ENCODE measurements at regions not wholly inside any gene's neighbourhood (a gene's known extent, or its start where the extent isn't known, plus 50 kb on each side); places are given as distances from the start of the nearest gene placed in this dataset.
"Not testable (repeated sequence)": the region's sequence is repeated elsewhere in the genome, so short reads cannot be mapped to it uniquely, and the experiment has no call there.

DNA sequence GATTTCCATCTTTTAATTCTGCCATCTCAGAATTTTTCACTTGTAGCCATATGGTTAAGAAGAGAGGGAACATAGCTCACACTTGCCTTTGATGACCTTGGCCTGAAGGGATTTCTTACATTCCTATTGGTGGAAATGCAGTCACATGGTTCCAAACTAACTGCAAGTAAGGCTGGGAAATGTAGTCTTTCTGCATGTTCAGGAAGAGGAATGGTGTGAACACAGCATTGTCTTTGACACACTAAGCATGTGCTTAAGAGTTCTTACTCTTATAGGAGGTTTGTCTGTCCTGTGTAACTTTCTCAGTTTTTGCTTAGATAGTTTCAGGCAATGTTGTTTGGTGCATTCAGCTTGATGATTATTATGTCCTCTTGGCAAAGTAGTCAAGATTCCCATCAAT is 119.8 kb upstream of the HMX1 start:
- POLR2A ChIA-PET; H3F3A ChIP-seq (replicated peaks; ENCODE audit: insufficient read depth); H3K4me1 ChIP-seq (ENCODE audit: control insufficient read depth in 1 of 2, insufficient read depth in 2 of 2, low read depth in 1 of 2, low read length in 1 of 2); H3K27me3 ChIP-seq (ENCODE audit: insufficient read depth); H3K27ac ChIP-seq (ENCODE audit: low read depth in 2 of 2, low read length in 1 of 2); DNase-seq; H3K9me3 ChIP-seq; H3K4me2 ChIP-seq; H3K79me2 ChIP-seq (ENCODE audit: insufficient read depth); H3K9me2 ChIP-seq; H2AFZ ChIP-seq (ENCODE audit: low read depth); H3K36me3 ChIP-seq (replicated peaks in 1 of 2; ENCODE audit: control insufficient read depth in 1 of 2, insufficient read depth in 2 of 2, low read length in 1 of 2); H3K9ac ChIP-seq; H4K20me1 ChIP-seq (ENCODE audit: insufficient read depth); H3K4me3 ChIP-seq (ENCODE audit: low read depth in 2 of 2, low read length in 1 of 2): not testable (repeated sequence)
- CTCF ChIA-PET: interaction anchor here (1.5 kb wide), 1 partner anchor 9 kb away, joined by 5 read pairs; no protein-coding TSS in a partner anchor
- TF ChIP-seq, protein P1, sequence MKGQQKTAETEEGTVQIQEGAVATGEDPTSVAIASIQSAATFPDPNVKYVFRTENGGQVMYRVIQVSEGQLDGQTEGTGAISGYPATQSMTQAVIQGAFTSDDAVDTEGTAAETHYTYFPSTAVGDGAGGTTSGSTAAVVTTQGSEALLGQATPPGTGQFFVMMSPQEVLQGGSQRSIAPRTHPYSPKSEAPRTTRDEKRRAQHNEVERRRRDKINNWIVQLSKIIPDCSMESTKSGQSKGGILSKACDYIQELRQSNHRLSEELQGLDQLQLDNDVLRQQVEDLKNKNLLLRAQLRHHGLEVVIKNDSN (IDR thresholded peaks at IDR 0.05; ENCODE audit: borderline replicate concordance, low read depth): peak; percentile 50; the same call in 1 of the 2 replicates

DNA sequence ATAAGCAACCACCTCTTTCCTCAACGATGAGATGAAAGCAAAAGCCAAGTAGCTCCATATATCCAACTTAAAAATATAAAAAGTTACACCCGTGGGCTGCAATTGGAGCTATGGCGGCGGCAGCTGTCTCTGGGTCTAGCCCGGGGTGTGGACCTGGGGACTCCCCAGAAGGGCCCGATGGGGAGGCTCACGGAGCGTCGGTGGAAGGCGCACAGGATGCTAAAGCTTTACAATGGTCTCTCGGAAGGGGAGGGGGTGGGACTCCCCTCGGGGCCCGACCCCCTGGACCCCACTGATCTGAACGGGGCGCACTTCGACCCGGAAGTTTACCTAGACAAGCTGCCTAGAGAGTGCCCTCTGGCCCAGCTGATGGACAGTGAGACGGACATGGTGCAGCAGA is 118.7 kb upstream of the HMX1 start:
- H3K4me2 ChIP-seq; H3K4me1 ChIP-seq (ENCODE audit: control insufficient read depth in 1 of 2, insufficient read depth in 2 of 2, low read depth in 1 of 2, low read length in 1 of 2); H3K4me3 ChIP-seq (ENCODE audit: low read depth in 2 of 2, low read length in 1 of 2); POLR2A ChIA-PET; H3K9me3 ChIP-seq; H3K27ac ChIP-seq (ENCODE audit: low read depth in 2 of 2, low read length in 1 of 2); H3K9me2 ChIP-seq; H3K27me3 ChIP-seq (ENCODE audit: insufficient read depth); H3K9ac ChIP-seq; H3K79me2 ChIP-seq (ENCODE audit: insufficient read depth); H3K36me3 ChIP-seq (replicated peaks in 1 of 2; ENCODE audit: control insufficient read depth in 1 of 2, insufficient read depth in 2 of 2, low read length in 1 of 2); H3F3A ChIP-seq (replicated peaks; ENCODE audit: insufficient read depth); DNase-seq; H4K20me1 ChIP-seq (ENCODE audit: insufficient read depth); H2AFZ ChIP-seq (ENCODE audit: low read depth): not testable (repeated sequence)
- CTCF ChIA-PET: interaction anchor here (1.5 kb wide), 1 partner anchor 10 kb away, joined by 5 read pairs; no protein-coding TSS in a partner anchor
- 13% methylated on average over 9 of the region's 18 CpGs for WGBS (ENCODE audit: low lambda C conversion rate)

DNA sequence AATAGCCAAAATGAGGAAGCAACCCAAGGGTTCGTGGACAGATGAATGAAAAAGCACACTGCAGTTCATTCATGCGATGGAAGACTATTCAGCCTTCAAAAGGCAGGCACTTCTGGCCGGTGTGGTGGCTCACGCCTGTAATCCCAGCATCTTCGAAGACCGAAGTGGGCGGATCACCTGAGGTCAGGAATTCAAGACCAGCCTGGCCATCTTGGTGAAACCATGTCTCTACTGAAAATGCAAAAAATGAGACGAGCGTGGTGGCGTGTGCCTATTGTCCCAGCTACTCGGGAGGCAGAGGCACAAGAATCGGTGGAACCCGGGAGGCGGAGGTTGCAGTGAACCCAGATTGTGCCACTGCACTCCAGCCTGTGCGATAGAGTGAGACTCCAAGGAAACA is 114.1 kb upstream of the HMX1 start:
- H3K4me1 ChIP-seq (ENCODE audit: control insufficient read depth in 1 of 2, insufficient read depth in 2 of 2, low read depth in 1 of 2, low read length in 1 of 2); H3F3A ChIP-seq (replicated peaks; ENCODE audit: insufficient read depth); POLR2A ChIA-PET; H3K4me2 ChIP-seq; H3K4me3 ChIP-seq (ENCODE audit: low read depth in 2 of 2, low read length in 1 of 2); H3K27me3 ChIP-seq (ENCODE audit: insufficient read depth); CTCF ChIA-PET; DNase-seq; H4K20me1 ChIP-seq (ENCODE audit: insufficient read depth); H3K9ac ChIP-seq; H3K27ac ChIP-seq (ENCODE audit: low read depth in 2 of 2, low read length in 1 of 2); H3K9me3 ChIP-seq; H2AFZ ChIP-seq (ENCODE audit: low read depth); H3K36me3 ChIP-seq (replicated peaks in 1 of 2; ENCODE audit: control insufficient read depth in 1 of 2, insufficient read depth in 2 of 2, low read length in 1 of 2); H3K9me2 ChIP-seq; H3K79me2 ChIP-seq (ENCODE audit: insufficient read depth): not testable (repeated sequence)
- WGBS (ENCODE audit: low lambda C conversion rate): 31% methylated on average over 15 of the region's 15 CpGs

DNA sequence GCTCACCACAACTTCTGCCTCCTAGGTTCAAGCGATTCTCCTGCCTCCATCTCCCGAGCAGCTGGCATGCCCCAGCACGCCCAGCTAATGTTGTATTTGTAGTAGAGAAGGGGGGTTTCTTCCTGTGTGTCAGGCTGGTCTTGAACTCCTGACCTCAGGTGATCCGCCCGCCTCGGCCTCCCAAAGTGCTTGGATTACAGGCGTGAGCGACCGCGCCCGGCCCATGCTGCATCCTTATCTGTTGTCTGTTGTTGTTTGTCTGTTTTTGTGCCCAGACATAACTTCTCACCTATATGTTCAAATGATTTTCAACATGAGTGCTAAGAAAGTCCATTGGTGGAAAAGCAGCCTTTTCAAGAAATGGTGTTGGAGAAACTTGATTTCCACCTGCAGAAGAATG is 113.0 kb upstream of the HMX1 start:
- H3K27ac ChIP-seq (ENCODE audit: low read depth in 2 of 2, low read length in 1 of 2); H3K9me2 ChIP-seq; H3K27me3 ChIP-seq (ENCODE audit: insufficient read depth); DNase-seq; H2AFZ ChIP-seq (ENCODE audit: low read depth); POLR2A ChIA-PET; H4K20me1 ChIP-seq (ENCODE audit: insufficient read depth); H3K9ac ChIP-seq; H3F3A ChIP-seq (replicated peaks; ENCODE audit: insufficient read depth); CTCF ChIA-PET; H3K4me3 ChIP-seq (ENCODE audit: low read depth in 2 of 2, low read length in 1 of 2); H3K79me2 ChIP-seq (ENCODE audit: insufficient read depth); H3K9me3 ChIP-seq; H3K4me2 ChIP-seq; H3K4me1 ChIP-seq (ENCODE audit: control insufficient read depth in 1 of 2, insufficient read depth in 2 of 2, low read depth in 1 of 2, low read length in 1 of 2); H3K36me3 ChIP-seq (replicated peaks in 1 of 2; ENCODE audit: control insufficient read depth in 1 of 2, insufficient read depth in 2 of 2, low read length in 1 of 2): not testable (repeated sequence)
- 27% methylated on average over 11 of the region's 11 CpGs for WGBS (ENCODE audit: low lambda C conversion rate)

DNA sequence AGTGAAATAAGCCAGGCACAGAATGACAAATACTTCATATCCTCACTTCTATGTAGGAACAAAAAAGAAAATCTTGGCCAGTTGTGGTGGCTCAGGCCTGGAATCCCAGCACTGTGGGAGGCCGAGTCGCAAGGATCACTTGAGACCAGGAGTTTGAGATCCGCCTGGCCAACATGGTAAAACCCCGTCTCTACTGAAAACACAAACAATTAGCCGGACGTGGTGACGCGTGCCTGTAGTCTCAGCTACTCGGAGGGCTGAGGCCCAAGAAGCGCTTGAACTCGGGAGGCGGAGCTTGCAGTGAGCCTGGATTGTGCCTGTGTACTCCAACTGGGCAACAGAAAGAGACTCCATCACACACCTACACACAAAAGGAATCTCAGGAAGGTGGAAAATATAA is 112.3 kb upstream of the HMX1 start:
- WGBS (ENCODE audit: low lambda C conversion rate): 17% methylated on average over 9 of the region's 12 CpGs
- H2AFZ ChIP-seq (ENCODE audit: low read depth); H3K36me3 ChIP-seq (replicated peaks in 1 of 2; ENCODE audit: control insufficient read depth in 1 of 2, insufficient read depth in 2 of 2, low read length in 1 of 2); H3K9ac ChIP-seq; H3K4me2 ChIP-seq; H3K4me1 ChIP-seq (ENCODE audit: control insufficient read depth in 1 of 2, insufficient read depth in 2 of 2, low read depth in 1 of 2, low read length in 1 of 2); H3F3A ChIP-seq (replicated peaks; ENCODE audit: insufficient read depth); H3K79me2 ChIP-seq (ENCODE audit: insufficient read depth); H3K9me2 ChIP-seq; POLR2A ChIA-PET; DNase-seq; H3K9me3 ChIP-seq; H3K4me3 ChIP-seq (ENCODE audit: low read depth in 2 of 2, low read length in 1 of 2); H3K27ac ChIP-seq (ENCODE audit: low read depth in 2 of 2, low read length in 1 of 2); CTCF ChIA-PET; H4K20me1 ChIP-seq (ENCODE audit: insufficient read depth); H3K27me3 ChIP-seq (ENCODE audit: insufficient read depth): not testable (repeated sequence)

DNA sequence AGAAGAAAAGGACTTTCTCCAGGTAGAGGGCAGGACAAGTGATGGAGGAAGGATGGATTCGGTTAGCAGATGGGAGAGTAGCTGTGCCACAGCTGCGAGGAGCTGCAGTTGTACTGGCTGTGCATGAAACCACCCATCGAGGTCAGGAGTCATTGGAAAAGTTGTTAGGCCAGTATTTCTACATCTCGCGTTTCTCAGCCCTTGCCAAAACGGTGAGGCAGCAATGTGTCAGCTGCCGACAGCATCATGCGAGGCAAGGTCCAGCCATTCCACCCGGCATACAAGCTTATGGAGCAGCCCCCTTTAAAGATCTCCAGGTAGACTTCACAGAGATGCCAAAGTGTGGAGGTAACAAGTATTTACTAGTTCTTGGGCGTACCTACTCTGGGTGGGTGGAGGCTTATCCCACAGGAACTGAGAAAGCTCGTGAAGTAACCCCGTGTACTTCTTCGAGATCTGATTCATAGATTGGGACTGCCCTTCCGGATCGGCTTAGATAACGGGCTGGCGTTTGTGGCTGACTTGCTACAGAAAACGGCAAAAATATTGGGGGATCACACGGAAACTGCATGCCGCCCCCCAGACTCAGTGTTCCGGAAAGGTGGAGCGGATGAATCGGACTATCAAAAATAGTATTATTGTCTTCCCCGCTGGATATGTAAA is 105.0 kb upstream of the HMX1 start:
- WGBS (ENCODE audit: low lambda C conversion rate): 17% methylated on average over 19 of the region's 24 CpGs
- H3K4me3 ChIP-seq (ENCODE audit: low read depth in 2 of 2, low read length in 1 of 2); POLR2A ChIA-PET; H4K20me1 ChIP-seq (ENCODE audit: insufficient read depth); H3K4me1 ChIP-seq (ENCODE audit: control insufficient read depth in 1 of 2, insufficient read depth in 2 of 2, low read depth in 1 of 2, low read length in 1 of 2); H3K36me3 ChIP-seq (replicated peaks in 1 of 2; ENCODE audit: control insufficient read depth in 1 of 2, insufficient read depth in 2 of 2, low read length in 1 of 2); CTCF ChIA-PET; DNase-seq; H3K9me3 ChIP-seq; H3F3A ChIP-seq (replicated peaks; ENCODE audit: insufficient read depth); H3K79me2 ChIP-seq (ENCODE audit: insufficient read depth); H3K27ac ChIP-seq (ENCODE audit: low read depth in 2 of 2, low read length in 1 of 2); H3K9ac ChIP-seq; H3K9me2 ChIP-seq; H2AFZ ChIP-seq (ENCODE audit: low read depth); H3K4me2 ChIP-seq: not testable (repeated sequence)
- peaks cover 45% of the 10 kb centered on the region; the same call in 1 of the 2 replicates for H3K27me3 ChIP-seq (ENCODE audit: insufficient read depth)
